Lung (tissue), 11 donors: ENCODE measurements at regions not wholly inside any gene's neighbourhood (a gene's known extent, or its start where the extent isn't known, plus 50 kb on each side); places are given as distances from the start of the nearest gene placed in this dataset.

ENCODE experiments used
- ATAC-seq: fragments of 200-7000 bp; cut with Tn5 transposase; one replicate; pipeline ENCODE4 v1.9.1; 2020; ENCODE audit warnings: moderate number of reproducible peaks; ENCODE audit not compliant: insufficient read depth, low FRiP score
- DNase-seq, 3 donors: peaks; one replicate each; pipeline ENCODE4 v3.0.0-alpha.2; 2013 to 2017
- H3K27ac ChIP-seq, 2 donors: one replicate each; pipeline ENCODE4 v1.5.1; 2013; ENCODE audit warnings: mild to moderate bottlenecking in 2 of 2, moderate library complexity in 2 of 2, control low read depth in 1 of 2, inconsistent platforms in 1 of 2, low read depth in 1 of 2, low read length in 1 of 2
- H3K27me3 ChIP-seq, 3 donors: one replicate each; pipeline ENCODE4 v1.5.1; 2013; ENCODE audit warnings: low read length in 2 of 3; ENCODE audit not compliant: control insufficient read depth in 3 of 3, insufficient read depth in 3 of 3
- H3K36me3 ChIP-seq, 4 donors: one replicate each; pipeline ENCODE4 v1.5.1; 2013; ENCODE audit warnings: low read length in 4 of 4, mild to moderate bottlenecking in 1 of 4, moderate library complexity in 1 of 4; ENCODE audit not compliant: control insufficient read depth in 4 of 4, insufficient read depth in 4 of 4
- H3K4me1 ChIP-seq, 5 donors: one replicate each; pipeline ENCODE4 v1.5.1; 2013; ENCODE audit warnings: low read length in 5 of 5, mild to moderate bottlenecking in 2 of 5, moderate library complexity in 1 of 5; ENCODE audit not compliant: control insufficient read depth in 5 of 5, insufficient read depth in 5 of 5
- H3K4me3 ChIP-seq: one replicate; pipeline ENCODE4 v1.5.1; 2013; ENCODE audit warnings: mild to moderate bottlenecking, control low read depth, moderate library complexity
- H3K9ac ChIP-seq, 2 donors: one replicate each; pipeline ENCODE4 v1.5.1; 2013; ENCODE audit warnings: low read length in 2 of 2, control low read depth in 1 of 2; ENCODE audit not compliant: insufficient read depth in 1 of 2
- H3K9me3 ChIP-seq, 4 donors: one replicate each; pipeline ENCODE4 v1.5.1; 2013; ENCODE audit warnings: low read length in 3 of 4, mild to moderate bottlenecking in 1 of 4, moderate library complexity in 1 of 4; ENCODE audit not compliant: control insufficient read depth in 4 of 4, insufficient read depth in 3 of 4
- WGBS, 2 donors: extraction: QIAGEN DNeasy Blood & Tissue Kit; methylation state at CpG; one replicate each; pipeline ENCODE4 v1.1.7; 2013; 5-methylcytosine and 5-hydroxymethylcytosine counted together
- TF ChIP-seq, protein P1 (sequence below): IDR thresholded peaks from 2 replicates; pipeline ENCODE4 v1.5.1; 2012; ENCODE audit warnings: mild to moderate bottlenecking; ENCODE audit errors: control extremely low read depth, extremely low read depth
- donor health status: control.
- donor health status: control.
- donor health status: Bipolar disorder and iron deficiency.
- donor health status: healthy.
- donor health status: DM: yes; HTN: yes; CAD: no.

DNA sequence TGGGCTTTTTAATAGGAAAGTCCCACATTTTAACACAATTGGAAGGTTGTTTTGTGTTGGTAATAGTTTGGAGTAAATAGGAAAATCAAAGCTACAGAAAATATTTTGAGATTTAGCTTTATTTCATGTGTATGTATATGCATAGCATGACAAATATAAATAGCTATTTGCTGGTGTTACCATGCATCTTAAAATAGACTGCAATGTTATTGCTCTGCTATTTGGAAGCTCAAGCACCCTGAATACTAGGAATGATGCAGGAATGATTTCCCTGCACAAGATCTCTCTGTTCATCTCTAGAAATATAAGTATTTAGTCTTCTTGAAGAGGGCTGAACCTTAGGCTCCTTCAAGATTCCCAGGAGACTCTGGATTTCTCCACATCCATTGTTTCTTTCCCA lies 268.3 kb upstream of the POGK start:
- H3K4me1 ChIP-seq: no peaks in the 10 kb centered on the region
- no peaks in the 10 kb centered on the region for H3K36me3 ChIP-seq
- H3K9ac ChIP-seq: no peak overlapping the region
- no peaks in the 10 kb centered on the region for H3K9me3 ChIP-seq
- H3K27me3 ChIP-seq: no peaks in the 10 kb centered on the region
- ATAC-seq: no peak
- TF ChIP-seq, protein P1, sequence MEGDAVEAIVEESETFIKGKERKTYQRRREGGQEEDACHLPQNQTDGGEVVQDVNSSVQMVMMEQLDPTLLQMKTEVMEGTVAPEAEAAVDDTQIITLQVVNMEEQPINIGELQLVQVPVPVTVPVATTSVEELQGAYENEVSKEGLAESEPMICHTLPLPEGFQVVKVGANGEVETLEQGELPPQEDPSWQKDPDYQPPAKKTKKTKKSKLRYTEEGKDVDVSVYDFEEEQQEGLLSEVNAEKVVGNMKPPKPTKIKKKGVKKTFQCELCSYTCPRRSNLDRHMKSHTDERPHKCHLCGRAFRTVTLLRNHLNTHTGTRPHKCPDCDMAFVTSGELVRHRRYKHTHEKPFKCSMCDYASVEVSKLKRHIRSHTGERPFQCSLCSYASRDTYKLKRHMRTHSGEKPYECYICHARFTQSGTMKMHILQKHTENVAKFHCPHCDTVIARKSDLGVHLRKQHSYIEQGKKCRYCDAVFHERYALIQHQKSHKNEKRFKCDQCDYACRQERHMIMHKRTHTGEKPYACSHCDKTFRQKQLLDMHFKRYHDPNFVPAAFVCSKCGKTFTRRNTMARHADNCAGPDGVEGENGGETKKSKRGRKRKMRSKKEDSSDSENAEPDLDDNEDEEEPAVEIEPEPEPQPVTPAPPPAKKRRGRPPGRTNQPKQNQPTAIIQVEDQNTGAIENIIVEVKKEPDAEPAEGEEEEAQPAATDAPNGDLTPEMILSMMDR: no peak
- DNase-seq: no peak
- H3K4me3 ChIP-seq: no peak overlapping the region
- H3K27ac ChIP-seq: no peak overlapping the region

DNA sequence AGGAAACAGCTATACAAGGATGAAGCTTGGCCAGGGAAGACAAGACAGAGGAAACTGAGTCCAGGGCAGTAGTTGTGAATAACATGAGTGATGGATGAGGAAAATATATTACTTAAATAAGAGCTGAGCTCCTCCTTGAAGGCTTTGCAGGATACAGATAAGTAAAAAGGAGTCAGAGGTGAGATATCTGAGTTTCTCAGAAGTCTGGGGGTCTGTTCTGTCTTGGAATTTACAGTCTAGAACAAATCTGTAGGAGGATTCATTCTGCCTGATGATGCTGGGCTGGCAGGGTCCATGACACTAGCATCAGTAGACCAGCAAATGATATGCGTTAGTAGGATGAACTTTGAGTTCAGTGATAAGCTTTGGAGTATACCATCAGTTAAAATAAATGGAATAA lies 266.1 kb upstream of the POGK start:
- ATAC-seq: no peak
- no peaks in the 10 kb centered on the region for H3K36me3 ChIP-seq

DNA sequence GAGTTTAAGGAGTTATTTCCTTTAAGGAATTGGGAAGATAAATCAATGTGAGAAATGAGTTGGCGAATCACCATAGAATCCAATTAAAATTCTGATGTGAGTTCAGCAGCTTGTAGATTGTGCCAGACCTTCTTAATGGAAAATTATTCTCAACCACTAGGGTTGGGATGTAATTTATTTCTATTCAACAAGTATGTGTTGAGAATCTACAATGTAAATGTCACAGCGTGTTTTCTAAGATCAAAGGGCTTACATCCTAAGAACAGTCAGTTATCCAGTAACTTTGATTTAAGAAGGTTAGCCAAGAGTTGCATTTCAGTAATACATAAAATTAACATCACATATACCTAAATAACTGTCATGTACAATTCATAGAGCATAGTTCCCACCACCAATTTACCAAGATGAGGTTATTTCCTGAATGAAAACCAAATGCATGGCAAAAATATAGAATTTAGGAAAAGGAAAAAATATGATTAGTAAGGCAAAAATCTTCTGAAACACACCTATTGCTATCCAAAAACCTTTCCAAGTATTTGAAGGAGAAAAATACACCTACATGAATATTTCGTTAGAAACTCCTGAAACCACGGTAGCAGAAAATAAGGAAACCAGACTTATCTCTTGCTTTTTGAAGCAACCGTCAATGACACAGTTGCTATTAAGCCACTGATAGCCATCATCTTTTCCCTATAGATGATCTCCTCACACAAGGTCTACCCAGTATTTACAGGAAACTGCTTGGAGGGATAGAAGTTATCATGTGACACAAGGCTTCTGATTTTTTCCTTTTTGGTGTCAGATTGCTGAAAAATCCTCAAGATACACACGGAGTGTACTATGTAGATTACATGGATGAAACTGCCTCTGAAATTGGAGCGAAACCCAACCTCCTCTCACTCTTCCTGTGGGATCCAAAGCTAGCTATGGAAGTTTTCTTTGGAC lies 259.4 kb upstream of the POGK start:
- Histone ChIP-seq H3K36me3 (no peaks in the 10 kb centered on the region), H3K4me3 (no peak overlapping the region), H3K4me1 (no peaks in the 10 kb centered on the region), H3K9me3 (no peaks in the 10 kb centered on the region), H3K9ac (no peak overlapping the region), H3K27ac (no peak overlapping the region), H3K27me3 (no peaks in the 10 kb centered on the region)
- DNase-seq (no peak), ATAC-seq (no peak)
- TF ChIP-seq, protein P1: no peak
- 87% methylated on average over 7 of the region's 7 CpGs for WGBS, 2 donors

More for the DNA sequence above, 266.1 kb upstream of the POGK start:
- H3K4me1 ChIP-seq: no peaks in the 10 kb centered on the region
- DNase-seq: no peak
- 89 to 93% methylated on average over 1 of the region's 1 CpG for WGBS, 2 donors
- no peaks in the 10 kb centered on the region for H3K9me3 ChIP-seq
- no peak overlapping the region for H3K27ac ChIP-seq
- no peak overlapping the region for H3K4me3 ChIP-seq
- TF ChIP-seq, protein P1: no peak
- no peaks in the 10 kb centered on the region for H3K27me3 ChIP-seq
- H3K9ac ChIP-seq: no peak overlapping the region
